HG03342 (cell line): ENCODE measurements at regions not wholly inside any gene's neighbourhood (a gene's known extent, or its start where the extent isn't known, plus 50 kb on each side); places are given as distances from the start of the nearest gene placed in this dataset.
"Not testable (repeated sequence)": the region's sequence is repeated elsewhere in the genome, so short reads cannot be mapped to it uniquely, and the experiment has no call there.

Experiments
- ATAC-seq: cut with Tn5 transposase; IDR thresholded peaks from one replicate; pipeline ENCODE4 v1.9.1; 2021; ENCODE audit warnings: mild to moderate bottlenecking, moderate library complexity; ENCODE audit not compliant: unreplicated experiment

DNA sequence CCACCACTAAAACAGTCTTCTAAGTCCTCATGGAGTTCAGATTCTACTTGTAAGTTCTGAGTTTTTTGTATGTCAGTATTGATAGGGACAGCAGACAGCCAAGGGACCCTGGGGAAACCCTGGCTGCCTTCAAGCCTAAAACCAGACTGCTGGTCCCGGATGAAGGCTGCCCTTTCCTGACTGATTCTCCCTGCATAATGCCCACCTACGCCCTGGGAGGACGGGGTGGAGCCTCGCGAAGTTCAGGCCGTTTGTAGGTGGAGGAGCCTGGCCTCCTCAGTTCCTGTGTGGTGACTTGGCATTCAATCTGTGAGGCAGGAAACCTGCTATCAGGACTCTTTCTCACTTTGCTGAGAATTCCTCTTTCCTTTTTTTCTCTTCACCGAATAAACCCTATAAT, 120.3 kb upstream of the LGSN start:
- ATAC-seq, result no peak

DNA sequence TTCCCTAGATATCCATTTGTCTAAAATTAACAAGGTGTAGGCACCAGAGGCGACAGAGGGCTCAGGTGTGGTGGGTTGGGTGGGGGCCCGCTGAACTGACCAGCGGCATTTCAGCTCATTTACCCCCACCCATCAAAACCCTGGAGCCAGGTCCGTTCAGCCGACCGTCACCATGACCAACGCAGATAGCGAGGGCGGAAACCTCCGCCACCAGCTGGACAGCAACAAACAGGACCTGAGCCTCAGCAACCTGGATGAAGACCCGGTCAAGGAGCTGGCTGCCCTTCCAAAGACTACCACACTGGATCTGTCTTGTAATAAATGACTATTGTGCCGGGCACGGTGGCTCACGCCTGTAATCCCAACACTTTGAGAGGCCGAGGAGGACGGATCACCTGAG, 120.8 kb upstream of the LGSN start:
- ATAC-seq, result no peak

DNA sequence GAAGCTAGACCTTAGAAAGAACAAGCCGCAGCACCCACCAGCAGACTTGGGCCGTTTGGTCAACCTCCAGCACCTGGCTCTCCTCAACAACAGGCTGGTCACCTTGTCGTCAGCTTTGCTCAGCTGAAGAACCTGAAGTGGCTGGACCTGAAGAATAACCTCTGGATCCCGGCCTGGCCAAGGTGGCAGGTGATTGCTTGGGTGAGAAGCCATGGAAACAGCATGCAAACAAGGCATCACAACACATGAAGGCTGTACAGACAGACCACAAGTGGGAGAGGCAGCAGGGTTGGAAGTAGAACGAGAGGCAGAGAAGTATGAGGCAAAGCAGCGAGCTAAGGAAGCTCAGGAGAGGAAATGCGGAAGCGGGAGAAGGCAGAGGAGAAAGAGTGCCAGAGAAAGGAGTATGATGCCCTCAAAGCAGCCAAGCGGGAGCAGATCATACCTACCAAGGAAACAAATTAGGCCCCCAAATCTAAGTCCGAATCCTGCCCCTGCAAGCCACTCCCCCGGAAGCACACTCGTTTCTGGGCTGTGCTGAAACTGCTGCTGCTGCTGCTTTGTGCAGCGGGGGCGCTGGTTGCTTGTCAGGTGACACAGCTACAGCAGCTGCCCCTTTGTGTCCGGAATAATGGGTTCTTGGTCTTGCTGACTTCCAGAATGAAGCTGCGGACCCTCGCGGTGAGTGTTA, 121.6 kb upstream of the LGSN start:
- no peak for ATAC-seq

DNA sequence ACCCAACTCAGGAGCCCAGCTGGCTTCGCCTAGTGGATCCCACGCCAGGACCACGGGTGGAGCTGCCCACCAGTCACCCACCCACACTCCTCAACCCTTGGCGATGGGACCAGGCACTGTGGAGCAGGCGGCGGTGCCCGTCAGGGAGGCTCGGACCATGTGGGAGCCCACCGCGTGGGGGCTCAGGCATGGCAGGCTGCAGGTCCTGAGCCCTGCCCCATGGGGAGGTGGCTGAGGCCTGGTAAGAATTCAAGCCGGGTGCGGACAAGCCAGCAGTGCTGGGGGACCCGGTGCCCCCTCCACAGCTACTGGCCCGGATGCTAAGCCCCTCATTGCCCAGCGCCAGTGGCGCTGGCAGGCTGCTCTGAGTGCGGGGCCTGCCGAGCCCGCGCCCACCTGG, 123.1 kb upstream of the LGSN start:
- ATAC-seq, result no peak

DNA sequence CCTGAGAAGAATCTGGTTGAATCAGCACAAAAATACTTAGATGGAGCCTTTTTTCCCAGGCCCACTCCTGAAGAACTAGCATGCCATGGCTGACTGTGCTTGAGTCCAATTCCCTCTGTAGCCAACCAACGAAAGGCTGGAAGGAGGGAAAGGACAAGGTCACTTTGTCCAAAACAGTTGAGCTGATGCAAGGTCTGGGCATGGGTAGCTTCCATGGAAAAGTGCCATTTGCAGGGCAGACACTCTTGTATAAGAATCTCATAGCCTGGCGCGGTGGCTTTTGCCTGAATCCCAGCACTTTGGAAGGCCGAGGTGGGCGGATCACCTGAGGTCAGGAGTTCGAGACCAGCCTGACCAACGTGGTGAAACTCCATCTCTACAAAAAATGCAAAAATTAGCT, 125.0 kb upstream of the LGSN start:
- ATAC-seq, result no peak

GRCh38 chr6:63446405-63446804, 125.9 kb upstream of the LOC128125822 start:
- no peak for ATAC-seq

GRCh38 chr6:63447134-63447533, 125.1 kb upstream of the LOC128125822 start:
- ATAC-seq, result no peak

- ATAC-seq, result no peak
These were observed 124.1 kb upstream of the LOC128125822 start for GRCh38 chr6:63448229-63448628.

GRCh38 chr6:63449714-63450113, 122.6 kb upstream of the LOC128125822 start:
- ATAC-seq, result no peak

DNA sequence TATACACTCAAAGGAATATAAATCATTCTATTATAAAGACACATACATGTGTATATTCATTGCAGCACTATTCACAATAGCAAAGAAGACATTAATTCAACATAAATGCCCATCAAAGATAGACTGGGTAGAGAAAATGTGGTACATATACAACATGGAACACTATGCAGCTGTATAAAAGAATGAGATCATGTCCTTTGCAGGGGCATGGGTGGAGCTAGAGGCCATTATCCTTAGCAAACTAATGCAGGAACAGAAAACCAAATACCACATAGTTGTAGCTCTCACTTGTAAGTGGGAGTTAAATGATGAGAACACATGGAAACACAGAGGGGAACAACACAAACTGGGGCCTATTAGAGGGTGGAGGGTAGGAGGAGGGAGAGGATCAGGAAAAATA, 121.0 kb upstream of the LOC128125822 start:
- ATAC-seq, result no peak

GRCh38 chr6:63452125-63452524, 120.2 kb upstream of the LOC128125822 start:
- ATAC-seq, result no peak

GRCh38 chr6:63456734-63457133, 115.5 kb upstream of the LOC128125822 start:
- ATAC-seq, result no peak

DNA sequence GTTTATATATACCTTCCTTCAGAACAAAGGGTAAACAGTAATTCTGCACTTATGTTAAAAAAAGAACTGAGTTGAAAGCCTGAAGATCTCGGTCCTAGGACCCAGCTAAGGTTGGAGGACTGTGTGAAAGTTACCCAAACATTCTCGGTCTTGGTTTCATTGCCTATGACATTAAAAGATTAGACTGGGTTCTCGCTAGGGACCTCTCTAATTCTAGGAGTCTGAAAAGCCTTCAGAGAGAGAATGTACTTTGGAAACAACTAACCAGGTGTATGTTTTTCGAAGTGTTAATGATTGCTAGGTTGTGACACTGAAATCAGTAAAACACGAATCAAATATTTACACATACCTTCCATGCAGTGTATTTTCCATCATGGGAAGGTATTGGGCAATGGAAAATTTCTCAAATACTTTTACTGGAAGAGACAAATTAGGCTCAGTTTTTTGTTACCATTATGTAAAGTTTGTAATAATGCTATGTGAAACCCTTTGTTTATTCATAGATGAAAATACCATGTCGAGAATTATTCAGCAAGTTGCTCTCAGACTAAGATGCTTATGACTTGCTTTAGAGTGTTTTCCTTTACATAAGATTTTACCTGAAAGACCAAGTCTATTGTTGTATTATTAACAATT, 113.7 kb upstream of the LOC128125822 start:
- peak; percentile 84 for ATAC-seq

GRCh38 chr6:63459814-63460213, 112.5 kb upstream of the LOC128125822 start:
- no peak for ATAC-seq

- no peak for ATAC-seq
These were observed 111.3 kb upstream of the LOC128125822 start for GRCh38 chr6:63460971-63461370.

- ATAC-seq, result no peak
These were observed 108.2 kb upstream of the LOC128125822 start for GRCh38 chr6:63464060-63464459.

GRCh38 chr6:63465750-63466149, 106.5 kb upstream of the LOC128125822 start:
- ATAC-seq, result no peak

GRCh38 chr6:63466242-63466733, 106.0 kb upstream of the LOC128125822 start:
- ATAC-seq, result no peak

DNA sequence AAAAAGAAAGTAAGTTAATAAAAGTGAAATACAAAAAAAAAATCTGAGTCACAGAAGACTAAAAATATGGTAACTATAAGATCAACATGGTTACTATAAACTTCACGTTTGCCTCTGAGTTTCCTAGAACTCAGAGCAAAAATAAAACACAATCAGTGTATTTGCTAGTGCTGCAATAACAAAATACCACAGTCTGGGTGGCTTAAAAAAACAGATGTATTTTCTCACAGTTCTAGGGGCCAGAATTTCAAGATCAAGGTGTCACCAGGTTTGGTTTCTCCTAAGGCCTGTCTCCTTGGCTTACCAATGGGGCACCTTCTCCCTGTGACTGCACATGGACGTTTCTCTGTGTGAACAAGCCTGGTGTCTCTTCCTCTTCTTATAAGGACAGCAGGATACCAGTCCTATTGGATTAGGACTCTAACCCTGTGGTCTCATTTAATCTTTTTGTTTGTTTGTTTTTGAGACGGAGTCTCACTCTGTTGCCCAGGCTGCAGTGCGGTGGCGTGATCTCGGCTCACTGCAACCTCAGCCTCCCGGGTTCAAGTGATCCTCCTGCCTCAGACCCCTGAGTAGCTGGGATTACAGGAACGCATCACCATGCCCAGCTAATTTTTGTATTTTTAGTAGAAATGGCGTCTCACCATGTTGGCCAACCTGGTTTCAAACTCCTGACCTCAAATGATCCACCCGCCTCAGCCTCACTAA, 104.9 kb upstream of the LOC128125822 start:
- ATAC-seq, result no peak

GRCh38 chr6:63471145-63471544, 101.1 kb upstream of the LOC128125822 start:
- ATAC-seq, result not testable (repeated sequence)

GRCh38 chr6:63471654-63472053, 100.6 kb upstream of the LOC128125822 start:
- no peak for ATAC-seq

DNA sequence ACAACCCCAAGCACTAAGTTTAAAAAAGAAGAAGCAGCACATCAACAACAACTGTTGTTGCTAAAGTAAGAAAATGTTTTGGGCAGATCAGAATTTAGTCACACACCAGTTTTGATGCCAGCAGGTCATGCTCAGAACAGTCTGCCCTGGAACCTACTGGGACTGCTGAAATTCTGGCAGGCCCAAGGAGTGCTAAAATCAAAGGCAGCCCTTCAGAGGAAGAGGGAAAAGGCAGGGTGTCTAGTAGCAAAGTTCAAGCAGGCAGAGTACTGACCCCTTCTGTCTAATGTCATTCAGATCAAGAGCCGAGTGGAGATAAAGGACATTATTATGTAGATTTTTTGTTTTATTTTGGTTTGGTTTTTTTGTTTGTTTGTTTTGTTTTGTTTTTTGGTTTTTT, 96.6 kb upstream of the LOC128125822 start:
- no peak for ATAC-seq
